Astrocyte of the spinal cord (primary cell): ENCODE measurements at regions not wholly inside any gene's neighbourhood (a gene's known extent, or its start where the extent isn't known, plus 50 kb on each side); places are given as distances from the start of the nearest gene placed in this dataset.

Experiments used
- DNase-seq: peaks from one replicate; pipeline ENCODE4 v3.0.0; 2011; ENCODE audit warnings: low read depth, low spot score
- H3K4me3 ChIP-seq: 2 replicates; pipeline ENCODE4 v1.5.1; 2011; ENCODE audit warnings: low read depth, mild to moderate bottlenecking, low read length, moderate library complexity
- in situ Hi-C: cut with HindIII; loops from 2 replicates; pipeline ENCODE4 v1.10.0; 2017; ENCODE audit warnings: low sequenced_read_pairs
- TF ChIP-seq, protein P1 (sequence below): IDR thresholded peaks from 2 replicates; pipeline ENCODE4 v1.5.1; 2012; ENCODE audit warnings: low read depth, mild to moderate bottlenecking, low read length, inconsistent platforms

DNA sequence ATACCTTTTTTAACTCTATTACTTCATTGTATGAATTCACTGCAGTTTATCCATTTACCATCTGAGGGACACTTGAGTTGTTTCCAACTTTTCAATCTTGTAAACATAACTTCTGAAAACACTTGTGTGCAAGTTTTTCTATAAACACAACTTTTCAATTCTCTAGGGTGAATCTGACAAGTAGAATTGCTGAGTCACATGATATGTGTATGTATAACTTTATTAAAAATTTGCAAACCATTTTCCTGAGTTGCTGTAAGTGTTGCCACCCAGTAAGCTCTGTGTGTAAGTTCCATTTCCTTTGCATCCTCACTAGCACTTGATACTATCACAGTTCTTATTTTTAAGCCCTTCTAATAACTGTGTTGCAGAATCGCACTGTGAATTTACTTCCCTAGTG lies 1415.6 kb upstream of the ATXN8OS start:
- TF ChIP-seq, protein P1, sequence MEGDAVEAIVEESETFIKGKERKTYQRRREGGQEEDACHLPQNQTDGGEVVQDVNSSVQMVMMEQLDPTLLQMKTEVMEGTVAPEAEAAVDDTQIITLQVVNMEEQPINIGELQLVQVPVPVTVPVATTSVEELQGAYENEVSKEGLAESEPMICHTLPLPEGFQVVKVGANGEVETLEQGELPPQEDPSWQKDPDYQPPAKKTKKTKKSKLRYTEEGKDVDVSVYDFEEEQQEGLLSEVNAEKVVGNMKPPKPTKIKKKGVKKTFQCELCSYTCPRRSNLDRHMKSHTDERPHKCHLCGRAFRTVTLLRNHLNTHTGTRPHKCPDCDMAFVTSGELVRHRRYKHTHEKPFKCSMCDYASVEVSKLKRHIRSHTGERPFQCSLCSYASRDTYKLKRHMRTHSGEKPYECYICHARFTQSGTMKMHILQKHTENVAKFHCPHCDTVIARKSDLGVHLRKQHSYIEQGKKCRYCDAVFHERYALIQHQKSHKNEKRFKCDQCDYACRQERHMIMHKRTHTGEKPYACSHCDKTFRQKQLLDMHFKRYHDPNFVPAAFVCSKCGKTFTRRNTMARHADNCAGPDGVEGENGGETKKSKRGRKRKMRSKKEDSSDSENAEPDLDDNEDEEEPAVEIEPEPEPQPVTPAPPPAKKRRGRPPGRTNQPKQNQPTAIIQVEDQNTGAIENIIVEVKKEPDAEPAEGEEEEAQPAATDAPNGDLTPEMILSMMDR = no peak
- no peak for DNase-seq
- H3K4me3 ChIP-seq = no peak overlapping the region
- in situ Hi-C loops = no loop called here

DNA sequence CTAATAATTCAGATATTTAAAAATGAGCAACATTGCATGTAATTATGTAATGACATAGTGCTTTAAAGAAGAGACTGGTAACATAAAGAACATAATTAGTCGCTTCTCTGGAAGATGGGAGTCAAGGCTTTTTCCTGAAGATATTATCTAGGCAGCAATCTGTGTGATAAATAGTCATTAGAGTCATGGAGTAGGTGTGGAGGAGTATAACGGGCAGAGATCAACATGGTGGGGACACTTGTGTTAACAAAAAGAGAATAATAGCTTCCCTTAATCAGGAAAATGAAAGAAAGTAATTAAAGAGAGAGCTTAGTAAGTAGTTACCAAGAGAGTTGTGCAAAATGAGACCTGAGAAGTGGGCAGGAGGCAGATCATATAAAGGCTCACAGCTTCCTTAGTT lies 1417.1 kb upstream of the ATXN8OS start:
- in situ Hi-C loops = no loop called here
- no peak for DNase-seq
- H3K4me3 ChIP-seq = no peak overlapping the region
- TF ChIP-seq, protein P1 = no peak

DNA sequence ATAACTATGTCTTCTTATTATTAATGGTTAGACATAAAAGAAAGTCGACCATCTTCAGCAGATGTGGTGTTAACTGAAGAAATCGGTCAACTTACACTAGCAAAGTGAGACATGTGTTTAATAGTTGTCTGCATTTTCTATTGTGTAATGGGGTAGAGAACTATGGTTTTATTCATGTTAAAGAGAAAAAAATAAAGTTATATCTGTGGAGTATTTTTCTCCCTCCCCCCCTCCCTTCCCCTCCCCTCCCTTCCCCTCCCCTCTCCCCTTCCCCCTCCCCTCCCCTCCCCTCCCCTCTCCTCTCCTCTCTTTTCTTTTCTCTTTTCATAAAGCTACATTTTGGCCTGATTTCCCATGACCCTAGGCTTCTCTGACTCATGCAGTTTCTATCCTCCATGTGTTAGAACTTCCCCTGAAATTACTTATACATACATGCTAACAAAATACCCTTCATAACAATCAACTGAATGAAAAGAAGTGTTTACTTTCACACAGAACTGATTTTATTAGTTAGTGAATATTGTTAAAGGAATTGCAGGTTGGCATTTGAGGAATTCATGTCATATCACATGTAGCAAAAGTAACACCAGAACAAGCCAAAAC lies 1431.0 kb upstream of the ATXN8OS start:
- H3K4me3 ChIP-seq = no peak overlapping the region
- TF ChIP-seq, protein P1 = no peak
- peak; percentile 6 for DNase-seq
- in situ Hi-C loops = no loop called here

DNA sequence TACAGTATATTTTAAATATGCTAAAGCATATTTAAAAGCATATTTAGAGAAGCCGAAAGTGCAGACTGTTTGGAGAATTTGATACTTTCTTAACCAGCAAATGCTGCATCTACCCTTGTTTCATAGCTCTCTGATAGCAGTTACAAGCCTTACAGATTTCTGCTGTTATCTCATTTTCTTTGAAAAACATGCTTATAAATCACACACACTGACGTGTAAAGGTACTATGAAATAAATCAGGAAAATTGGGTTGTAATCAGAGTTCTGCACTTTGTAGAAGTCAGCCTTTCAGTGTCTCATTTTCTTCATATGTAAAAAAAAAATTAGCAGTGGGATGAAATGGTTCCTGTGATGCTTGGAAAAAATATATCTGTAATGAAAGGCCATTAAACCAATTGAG lies 1432.4 kb upstream of the ATXN8OS start:
- TF ChIP-seq, protein P1 = no peak
- in situ Hi-C loops = no loop called here
- no peak overlapping the region for H3K4me3 ChIP-seq
- DNase-seq = no peak

DNA sequence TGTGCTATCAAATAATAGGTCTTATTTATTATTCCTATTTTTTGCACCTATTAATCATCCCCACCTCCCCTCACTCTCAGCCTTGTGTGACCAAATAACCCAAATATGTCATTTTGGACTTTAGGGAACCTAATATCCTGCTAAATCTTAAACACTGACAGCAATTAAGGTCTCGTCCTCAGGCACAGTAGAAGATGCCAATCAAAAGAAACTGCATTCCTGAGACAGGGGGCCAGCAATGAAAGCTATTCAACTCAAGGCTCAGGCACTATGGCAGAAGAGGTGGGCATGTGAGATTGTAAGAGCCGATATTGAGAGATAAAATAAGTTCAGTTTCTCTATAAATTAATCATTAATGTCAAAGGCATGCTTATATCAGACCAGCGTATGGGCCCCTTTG lies 1437.7 kb upstream of the PCDH9 start:
- no peak overlapping the region for H3K4me3 ChIP-seq
- no peak for DNase-seq
- TF ChIP-seq, protein P1 = no peak
- in situ Hi-C loops = no loop called here

DNA sequence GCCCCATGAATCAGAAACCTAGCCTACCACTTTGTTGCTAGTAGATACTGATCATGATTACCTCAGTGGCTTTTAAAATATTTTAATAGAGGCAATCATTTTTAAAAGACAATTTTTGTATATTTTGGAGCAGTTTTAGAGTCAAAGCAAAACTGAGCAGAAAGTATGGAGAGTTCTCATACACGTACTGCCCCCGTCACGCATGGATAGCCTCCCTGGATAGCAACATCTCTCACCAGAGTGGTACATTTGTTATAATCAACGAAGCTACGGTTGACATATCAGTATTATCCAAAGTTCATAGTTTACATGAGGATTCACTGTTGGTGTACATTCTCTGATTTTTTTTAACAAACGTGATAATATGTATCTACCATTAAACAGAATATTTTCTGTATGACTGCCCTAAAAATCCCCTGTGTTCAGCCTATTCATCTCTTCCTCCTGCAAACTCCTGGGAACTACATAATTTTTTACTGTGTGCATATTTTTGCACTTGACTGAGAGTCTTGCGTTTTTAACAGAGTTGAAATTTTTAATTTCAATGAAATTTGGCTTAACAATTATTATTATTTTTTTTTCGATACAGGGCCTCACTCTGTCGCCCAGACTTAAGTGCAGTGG lies 1436.8 kb upstream of the PCDH9 start:
- no peak overlapping the region for H3K4me3 ChIP-seq
- in situ Hi-C loops = no loop called here
- DNase-seq = no peak
- TF ChIP-seq, protein P1 = no peak
